ENCODE measurements at regions not wholly inside any gene's neighbourhood (a gene's known extent, or its start where the extent isn't known, plus 50 kb on each side); places are given as distances from the start of the nearest gene placed in this dataset.
"Not testable (repeated sequence)": the region's sequence is repeated elsewhere in the genome, so short reads cannot be mapped to it uniquely, and the experiment has no call there.

DNA sequence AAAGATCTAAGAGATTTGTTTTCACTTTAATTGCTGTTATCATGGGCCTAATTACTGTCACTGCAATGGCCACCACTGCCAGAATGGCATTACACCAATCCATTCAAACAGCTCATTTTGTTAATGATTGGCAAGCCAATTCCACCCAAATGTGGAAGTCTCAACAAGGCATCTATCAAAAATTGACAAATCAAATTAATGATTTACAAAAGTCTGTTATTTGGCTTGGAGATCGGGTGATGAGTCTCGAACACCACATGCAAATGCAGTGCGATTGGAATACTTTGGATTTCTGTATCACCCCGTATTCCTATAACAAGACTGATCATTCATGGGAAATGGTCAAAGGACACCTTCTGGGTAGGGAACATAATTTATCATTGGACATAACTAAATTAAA lies 568.7 kb upstream of the PTGER4 start:
- FAIRE-seq: not testable (repeated sequence)

DNA sequence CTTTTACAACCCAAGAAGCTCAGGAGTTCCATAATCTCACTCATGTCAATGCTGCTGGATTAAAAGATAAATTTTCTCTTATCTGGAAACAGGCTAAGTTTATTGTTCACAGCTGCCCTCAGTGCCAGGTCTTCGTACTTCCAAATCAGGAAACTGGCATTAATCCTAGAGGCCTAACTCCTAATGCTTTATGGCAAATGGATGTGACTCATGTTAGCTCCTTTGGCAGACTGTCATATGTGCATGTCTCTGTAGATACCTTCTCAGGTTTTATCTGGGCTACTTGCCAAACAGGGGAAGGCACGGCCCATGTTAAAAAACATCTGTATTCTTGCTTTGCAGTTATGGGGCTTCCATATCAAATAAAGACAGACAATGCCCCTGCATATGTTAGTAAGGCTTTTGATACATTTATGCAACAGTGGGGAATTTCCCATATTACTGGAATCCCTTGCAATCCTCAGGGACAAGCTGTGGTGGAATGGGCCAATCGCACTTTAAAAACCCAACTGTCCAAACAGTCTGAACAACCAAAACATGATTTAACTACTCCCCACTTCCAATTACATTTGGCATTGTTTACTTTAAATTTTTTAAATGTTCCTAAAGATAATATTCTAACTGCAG lies 570.8 kb upstream of the PTGER4 start:
- not testable (repeated sequence) for FAIRE-seq

DNA sequence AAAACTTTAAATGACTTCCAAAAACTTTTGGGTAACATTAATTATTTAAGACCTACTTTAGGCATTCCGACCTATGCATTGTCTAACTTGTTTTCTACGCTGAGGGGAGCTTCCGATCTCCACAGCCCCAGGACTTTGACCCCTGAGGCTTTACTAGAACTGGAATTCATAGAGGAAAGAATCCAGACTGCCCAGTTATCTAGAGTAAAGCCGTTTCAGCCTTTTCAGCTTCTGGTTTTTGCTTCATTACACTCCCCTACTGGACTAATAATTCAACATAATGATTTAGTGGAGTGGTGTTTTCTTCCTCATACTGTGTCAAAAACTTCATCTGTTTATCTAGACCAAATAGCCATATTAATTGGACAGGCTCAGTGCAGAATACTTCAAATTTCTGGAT lies 571.9 kb upstream of the PTGER4 start:
- FAIRE-seq: not testable (repeated sequence)

DNA sequence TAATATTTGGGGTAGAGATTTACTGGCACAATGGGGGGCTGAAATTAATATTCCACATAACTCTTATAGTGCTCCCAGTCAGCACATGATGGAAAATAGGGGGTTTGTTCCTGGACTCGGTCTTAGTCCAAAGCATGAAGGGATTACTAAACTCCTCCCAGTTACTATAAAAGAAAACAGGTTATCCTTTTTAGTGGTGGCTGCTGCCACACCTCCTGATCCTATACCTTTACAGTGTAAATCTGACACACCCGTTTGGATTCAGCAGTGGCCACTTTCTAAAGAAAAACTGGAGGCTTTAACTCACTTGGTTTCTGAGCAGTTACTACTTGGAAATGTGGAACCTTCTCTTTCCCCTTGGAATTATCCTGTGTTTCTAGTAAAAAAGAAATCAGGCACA lies 572.9 kb upstream of the PTGER4 start:
- FAIRE-seq: no peak

DNA sequence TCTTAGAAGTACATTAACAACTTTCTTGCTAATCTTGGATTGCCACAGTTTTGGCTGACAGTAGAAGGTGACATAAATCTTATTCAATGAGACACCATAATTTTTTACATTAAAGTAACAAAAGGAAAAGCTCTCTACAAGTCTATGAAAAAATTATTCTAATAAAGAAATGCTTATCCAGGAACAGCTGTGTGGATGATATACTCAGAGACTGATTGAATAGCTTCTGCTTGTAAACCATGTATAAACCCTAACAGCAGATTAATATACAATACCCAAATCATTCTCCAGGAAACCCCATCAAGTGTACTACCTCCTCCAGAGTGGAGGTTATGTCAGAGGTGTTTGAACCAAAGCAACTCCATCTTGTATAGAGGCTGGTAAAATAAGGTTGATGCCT lies 581.4 kb upstream of the PTGER4 start:
- FAIRE-seq: no peak

DNA sequence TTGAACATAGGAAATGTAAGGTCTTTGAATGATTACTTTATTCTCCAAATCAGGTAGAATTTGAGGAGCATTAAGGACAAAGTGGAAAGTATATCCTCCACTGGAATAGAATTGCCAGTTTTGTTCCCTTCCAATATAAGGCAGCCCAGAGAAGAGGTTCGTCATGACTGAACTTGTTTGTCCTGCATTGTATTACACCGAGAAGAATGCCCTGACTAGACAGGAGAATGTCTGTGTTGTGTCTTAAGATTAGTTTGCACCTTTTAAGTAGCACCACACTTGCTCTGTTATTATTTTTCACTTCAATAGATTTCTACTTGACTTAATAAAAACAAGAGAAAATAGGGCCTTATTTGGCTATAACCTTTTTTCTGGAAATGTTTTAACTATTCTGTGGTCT lies 586.2 kb upstream of the PTGER4 start:
- FAIRE-seq: no peak

DNA sequence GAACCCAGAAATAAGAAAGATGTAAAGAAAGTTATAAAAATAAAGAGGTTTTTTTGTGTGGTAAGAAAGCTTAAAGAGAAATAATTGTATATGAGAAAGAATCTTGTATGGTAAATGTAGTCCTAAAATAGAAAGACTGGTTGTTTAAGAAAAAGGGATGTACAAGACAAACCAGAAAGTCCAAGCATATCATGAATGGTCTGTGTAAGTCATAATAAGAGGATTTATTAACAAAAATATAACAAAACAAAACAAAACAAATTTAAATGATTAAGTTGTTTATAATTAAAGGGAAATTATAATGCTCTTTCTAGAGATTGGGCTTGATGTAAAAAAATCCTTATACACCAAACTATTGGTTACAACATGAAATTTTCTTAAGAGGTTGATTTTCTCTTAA lies 590.4 kb upstream of the PTGER4 start:
- peak; percentile 77 for FAIRE-seq

DNA sequence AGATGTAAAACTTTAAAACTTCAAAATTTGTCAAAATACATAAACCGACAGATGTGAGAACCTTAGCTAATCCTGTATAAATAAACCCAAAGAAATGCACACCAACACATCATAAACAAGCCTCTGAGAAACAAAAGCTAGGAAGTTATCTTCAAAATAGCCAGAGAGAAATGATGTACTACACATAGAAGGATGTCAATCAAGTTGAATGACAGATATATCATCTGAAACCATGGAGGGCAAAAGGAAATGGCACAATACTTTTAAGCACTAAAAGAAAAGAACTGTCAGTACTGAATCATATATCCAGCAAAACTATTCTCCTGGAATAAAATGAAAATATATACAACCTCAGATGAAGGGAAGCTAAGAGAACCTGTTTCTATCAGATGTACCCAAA lies 595.1 kb upstream of the PTGER4 start:
- FAIRE-seq: no peak

DNA sequence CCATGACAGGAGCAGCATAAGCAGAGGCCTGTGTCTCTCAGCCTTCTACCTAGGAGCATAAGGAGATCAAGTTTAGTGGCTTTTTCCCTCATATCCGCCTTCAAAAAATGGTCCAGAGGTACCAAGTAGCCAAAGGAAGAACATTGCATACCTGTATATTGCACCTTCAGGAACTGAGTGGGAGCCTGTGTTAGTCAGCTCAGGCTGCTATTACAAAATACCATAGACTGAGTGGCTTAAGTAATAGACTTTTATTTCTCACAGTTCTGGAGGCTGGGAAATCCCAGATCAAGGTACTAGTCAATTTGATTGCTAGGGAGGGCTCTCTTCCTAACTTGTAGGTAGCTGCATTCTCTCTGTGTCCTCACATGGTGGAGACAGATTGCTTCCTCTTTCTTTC lies 597.4 kb upstream of the PTGER4 start:
- FAIRE-seq: no peak

DNA sequence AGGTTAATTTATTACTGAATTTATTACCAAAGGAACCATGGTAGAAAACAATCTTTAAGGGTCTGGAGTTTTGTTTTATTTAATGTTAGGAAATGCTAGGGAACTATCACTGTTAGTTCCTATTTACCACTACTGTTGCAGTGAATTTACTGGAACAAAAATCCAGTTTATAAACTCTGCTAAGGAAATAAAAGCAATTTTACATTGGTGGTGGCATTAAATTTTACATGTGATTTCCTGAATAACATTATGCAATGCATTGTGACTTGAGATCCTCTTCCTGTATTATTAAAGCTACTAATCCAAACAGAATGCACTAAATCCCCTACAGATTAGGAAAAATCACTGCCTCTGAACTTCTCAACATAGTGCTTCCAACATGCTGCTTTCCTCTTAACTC lies 599.5 kb upstream of the PTGER4 start:
- FAIRE-seq: no peak

DNA sequence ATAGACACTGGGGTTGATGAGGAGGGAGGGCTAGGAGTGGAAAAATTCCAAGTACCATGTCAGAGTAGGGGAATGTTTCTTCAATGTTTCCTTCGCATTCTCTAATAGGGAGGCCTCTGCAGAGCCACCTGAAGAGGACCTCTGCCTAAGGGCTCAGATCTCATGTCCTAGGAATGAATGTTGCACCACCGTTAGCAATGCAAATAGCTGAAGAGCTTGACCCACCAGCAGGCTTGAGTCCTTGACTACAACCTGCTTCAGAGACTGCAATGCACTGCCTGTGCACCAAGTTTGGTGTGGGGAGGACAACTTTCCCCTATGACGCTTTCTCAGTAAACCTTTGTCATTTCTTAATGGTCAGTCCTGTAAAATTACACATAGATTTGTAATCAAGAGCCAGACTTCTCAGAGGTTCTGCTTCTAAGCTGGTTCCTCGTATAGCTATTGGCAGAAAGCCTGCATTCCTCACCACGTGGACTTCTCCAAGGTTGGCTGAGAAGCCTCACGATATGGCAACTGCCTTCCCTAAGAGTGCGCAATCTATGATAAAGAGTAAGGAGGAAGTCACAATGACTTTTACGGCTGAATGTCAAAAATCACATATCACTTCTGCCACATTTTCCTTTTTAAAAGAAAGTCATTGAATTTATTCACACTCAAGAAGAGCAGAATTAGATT lies 600.7 kb upstream of the PTGER4 start:
- no peak for FAIRE-seq

DNA sequence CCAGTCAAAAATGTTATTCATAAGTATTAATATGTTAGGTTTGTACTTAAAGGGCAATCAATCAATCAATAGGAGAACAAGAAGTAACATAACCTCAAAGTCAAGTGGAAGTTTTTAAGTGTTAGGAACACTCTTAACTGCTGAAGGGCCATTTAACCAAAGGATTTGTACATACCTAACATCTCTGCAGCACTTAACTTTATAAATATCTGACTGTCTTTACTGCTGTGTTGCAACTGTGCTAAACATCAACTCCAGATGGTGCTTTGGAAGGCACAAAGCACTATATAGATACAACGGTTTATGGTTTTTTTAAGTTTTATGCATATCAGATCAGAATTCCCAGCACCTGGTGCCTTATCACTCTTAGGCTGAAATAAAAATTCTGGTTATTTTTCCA lies 604.9 kb upstream of the PTGER4 start:
- FAIRE-seq: no peak

DNA sequence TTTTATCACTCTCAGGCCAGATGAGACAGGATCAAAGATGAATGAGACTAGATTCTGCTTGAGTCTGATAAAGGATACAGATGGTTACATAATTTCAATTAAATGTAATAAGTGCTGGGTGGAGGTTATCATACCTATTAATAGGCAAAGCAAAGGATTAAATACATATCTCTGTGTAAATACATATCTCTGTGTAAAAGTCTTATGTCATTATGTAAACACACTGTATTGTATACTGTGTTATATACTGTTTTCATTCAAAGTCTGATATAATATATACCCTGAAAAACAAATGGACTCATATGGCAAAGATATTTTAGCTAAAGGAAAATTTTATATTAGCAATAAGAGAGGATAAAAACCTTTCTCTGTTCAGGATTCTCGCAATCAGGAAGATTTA lies 605.8 kb upstream of the PTGER4 start:
- FAIRE-seq: no peak

DNA sequence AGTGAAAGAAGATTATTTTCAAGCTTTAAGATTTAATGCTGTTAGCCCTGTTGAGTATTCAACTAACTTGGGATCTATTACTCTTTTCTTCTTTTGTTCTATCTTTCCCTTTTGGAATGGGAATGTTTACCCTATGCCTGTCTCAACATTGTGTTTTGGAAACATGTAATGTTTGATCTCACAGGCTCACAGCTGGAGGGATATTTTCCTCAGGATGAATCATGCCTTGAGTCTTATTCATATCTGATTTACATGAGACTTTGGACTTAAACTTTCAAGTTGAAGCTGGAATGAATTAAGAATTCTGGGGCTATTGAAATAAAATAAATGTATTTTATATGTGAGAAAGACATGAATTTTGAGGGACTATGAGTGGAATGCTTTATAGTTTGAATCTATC lies 607.8 kb upstream of the PTGER4 start:
- FAIRE-seq: no peak

DNA sequence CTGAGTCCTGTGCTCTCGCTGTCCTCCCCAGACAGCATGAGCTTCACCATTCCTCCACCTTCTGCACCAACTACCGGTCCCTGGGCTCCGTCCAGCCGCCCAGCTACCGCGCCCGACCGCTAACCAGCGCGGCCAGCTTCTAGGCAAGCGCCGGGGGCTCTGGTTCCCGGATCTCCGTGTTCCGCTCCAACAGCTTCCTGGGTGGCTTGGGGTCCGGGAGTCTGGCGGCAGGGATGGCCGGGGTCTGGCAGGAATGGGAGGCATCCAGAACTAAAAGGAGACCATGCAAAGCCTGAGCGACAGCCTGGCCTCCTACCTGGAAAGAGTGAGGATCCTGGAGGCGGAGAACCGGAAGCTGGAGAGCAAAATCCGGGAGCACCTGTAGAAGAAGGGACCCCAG lies 613.1 kb upstream of the PTGER4 start:
- FAIRE-seq: no peak

DNA sequence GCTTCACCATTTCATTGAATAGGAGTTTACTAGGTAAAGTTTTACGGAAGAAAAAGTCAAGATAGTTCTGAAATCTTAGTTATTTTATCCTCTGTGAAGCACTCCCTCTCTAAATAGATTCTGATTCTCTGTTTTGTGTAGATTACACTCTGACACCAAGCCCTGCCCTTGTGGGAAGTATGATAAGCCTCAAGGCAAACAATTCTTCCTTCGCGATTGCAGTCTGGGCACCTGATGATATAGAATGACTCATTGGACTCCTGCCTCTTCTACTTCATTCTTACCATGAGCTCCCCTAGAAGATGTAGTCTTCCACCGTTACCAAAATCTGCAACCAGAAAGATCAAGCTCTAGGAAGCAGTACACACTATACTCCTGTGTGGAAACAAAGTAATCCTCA lies 626.9 kb upstream of the PTGER4 start:
- no peak for FAIRE-seq

DNA sequence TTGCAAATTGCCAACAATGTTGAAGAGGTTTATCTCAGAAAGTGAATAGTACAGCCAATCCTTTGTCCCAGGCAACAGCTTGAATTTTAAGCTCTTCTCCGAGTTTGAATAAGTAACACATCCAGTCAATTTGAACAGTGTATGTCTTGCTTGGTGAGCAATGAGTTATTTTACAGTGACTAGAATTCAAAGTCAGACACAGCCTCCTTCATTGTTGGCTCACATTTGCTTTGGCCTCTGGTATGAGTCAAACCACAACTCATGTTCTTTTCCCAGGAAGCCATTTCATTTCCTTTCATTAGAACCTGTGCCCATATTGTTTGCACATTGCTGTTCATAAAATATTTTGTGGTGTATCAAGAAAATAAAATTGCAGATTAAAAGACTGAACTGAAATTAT lies 622.0 kb upstream of the DAB2 start:
- FAIRE-seq: no peak

DNA sequence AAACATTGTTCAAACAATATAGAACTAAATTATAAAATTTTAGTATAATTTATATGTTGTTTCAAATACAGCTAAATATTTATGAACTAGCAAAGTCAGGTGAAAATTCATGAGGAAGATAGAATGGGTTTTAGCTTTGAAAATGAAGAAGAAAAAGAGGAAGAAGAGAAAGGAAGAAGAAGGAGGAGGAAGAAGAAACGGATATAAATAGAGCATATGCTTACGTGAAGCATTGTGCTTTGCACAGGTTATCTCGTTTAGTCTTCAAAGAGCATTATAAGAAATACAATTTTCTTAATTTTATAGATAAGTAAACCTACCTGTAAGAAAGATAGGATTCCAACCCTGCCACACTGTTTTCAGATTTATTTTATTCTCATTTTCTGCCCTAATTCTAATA lies 620.6 kb upstream of the DAB2 start:
- no peak for FAIRE-seq

DNA sequence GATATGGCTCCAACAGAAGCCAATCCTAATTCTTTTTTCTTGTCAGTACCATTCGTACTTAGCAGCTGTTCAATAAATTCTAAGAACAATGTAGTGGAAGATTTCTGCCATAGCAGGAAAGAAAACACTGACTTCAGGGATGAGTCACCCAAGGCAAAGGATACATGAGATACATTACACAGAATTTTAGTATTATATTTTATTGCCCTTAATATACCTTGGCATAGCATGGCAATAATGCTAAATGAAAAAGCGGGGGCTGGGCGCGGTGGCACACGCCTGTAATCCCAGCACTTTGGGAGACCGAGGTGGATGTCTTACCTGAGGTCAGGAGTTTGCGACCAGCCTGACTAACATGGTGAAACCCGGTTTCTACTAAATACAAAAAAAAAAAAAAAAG lies 619.1 kb upstream of the DAB2 start:
- no peak for FAIRE-seq

DNA sequence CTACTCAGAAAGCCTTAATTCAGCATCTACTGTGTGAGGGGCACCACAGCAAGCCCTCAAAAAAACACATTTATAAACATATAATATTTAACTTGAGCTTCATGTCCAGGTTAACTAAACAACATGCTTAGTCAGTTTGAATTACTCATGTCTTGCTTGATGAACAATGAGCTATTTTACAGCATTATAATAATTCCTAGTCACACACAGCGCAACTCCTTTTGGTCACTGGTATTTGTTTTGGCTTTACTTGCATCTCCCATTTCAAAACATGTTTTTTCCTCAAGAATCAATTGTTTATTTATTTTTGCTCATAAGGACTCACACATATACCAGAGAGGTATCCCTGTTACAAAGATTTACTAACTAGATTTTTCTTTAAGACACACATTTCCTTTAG lies 616.7 kb upstream of the DAB2 start:
- no peak for FAIRE-seq

DNA sequence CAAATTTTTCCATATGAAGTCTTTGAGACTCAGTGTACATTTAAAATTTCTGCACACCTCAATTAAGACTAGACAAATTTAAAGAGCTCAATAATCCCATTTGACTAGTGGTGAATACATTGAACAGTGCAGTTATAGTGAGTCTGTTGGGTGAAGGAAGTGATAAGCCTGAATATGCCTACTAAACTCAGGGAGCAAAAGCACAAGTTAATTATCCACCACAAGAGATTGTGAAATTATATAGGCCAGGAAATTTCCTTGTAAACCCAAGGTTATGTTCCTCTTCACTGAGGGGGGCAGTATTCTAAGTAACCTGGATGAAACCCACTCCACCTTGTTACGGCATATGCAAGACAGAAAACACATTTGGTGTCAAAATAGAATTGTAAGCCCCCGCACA lies 612.9 kb upstream of the DAB2 start:
- no peak for FAIRE-seq

DNA sequence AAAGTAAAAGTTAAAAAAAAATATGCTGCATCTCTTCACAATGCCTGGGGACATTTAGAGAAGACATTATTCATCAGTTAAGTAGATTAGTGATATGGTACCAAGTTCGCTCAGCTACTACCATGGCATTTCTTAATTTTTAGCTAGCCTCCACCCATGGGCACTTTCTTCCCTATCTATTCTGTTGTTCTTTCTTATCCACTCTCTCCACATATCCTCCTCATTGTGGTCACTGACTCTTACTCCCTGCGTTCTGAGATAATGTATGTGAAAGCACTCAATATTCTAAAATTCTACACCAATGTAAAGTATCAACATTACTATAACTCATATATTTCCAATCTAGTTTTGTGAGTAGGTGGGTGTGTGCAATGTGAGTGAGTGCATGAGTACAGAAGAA lies 609.7 kb upstream of the DAB2 start:
- no peak for FAIRE-seq

DNA sequence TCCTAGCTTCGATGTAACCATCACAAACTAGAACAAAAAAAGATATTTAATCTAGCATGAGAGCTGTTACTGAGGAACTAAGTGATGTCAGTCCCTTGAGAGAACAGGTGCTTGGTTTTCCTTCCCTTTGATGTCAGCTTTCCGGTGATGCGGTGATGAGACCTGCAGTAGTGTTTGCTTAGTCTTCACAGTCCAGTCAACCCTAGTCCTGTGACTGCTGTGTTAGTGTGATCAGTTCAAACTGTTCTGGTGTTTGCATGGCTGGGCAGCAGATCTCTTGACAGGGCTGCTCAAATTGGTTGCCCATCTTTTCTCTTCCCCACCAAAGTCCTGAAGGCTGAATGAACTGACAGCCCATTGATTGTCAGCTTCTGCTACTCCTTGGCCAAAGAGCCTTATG lies 608.6 kb upstream of the DAB2 start:
- FAIRE-seq: no peak

DNA sequence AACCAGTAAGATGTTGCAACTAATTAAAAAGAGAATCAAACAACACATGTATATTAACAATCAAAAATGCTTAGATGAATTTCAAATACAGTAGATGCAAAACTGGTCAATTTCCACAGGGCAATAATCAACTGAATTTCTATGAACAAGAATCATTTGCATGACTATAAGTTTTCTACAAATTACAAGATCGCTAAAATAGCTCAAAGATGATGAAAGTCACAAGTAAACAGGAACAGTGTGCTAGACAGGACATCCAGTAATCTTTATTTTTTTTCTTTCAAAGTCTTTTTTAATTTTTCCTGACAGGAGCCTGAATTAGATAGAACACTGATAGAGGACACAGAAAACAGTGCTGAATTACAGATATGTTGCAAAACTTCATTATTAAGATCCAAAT lies 608.2 kb upstream of the DAB2 start:
- FAIRE-seq: no peak

DNA sequence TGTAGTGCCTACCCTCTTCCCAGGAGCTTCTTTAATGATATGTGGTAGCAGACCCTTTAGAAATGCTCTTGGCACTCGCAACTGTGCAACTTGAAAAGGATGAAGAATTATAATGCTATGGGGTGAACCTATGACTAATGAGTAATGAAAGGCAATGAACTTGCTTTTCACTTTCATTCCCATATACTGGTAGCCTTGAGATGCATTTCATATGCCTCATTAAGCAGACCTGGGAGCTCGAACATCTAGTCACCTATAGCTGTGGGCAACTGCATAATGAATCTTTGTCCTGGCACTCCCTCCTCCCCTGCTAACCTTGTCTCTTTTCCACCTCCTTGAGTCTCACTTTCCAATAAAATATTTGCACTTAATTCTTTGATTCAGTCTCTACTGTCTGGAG lies 605.9 kb upstream of the DAB2 start:
- no peak for FAIRE-seq
